Hepatocyte (in vitro differentiated cells): ENCODE measurements at regions not wholly inside any gene's neighbourhood (a gene's known extent, or its start where the extent isn't known, plus 50 kb on each side); places are given as distances from the start of the nearest gene placed in this dataset.

Experiments
- DNase-seq: peaks from one replicate; pipeline ENCODE4 v3.0.0-alpha.2; 2016; ENCODE audit warnings: low spot score
- H2AFZ ChIP-seq: fragments of 200-600 bp; sonication (generic); 2 replicates; pipeline ENCODE4 v1.6.0; 2016; ENCODE audit warnings: antibody characterized with exemption, mild to moderate bottlenecking
- H3K27ac ChIP-seq: fragments of 200-600 bp; sonication (generic); 2 replicates; pipeline ENCODE4 v1.5.1; 2016; ENCODE audit warnings: mild to moderate bottlenecking
- H3K27me3 ChIP-seq: fragments of 200-600 bp; sonication (generic); 2 replicates; pipeline ENCODE4 v1.6.1; 2016
- H3K36me3 ChIP-seq: fragments of 200-600 bp; sonication (generic); replicated peaks from 2 replicates; pipeline ENCODE4 v1.5.1; 2016; ENCODE audit warnings: low read depth; ENCODE audit not compliant: insufficient read depth
- H3K4me1 ChIP-seq: fragments of 200-600 bp; sonication (generic); 2 replicates; pipeline ENCODE4 v1.5.1; 2016; ENCODE audit warnings: mild to moderate bottlenecking, moderate library complexity; ENCODE audit not compliant: insufficient read depth
- H3K4me2 ChIP-seq: fragments of 200-600 bp; sonication (generic); 2 replicates; pipeline ENCODE4 v1.6.0; 2016
- H3K4me3 ChIP-seq: fragments of 200-600 bp; sonication (generic); 2 replicates; pipeline ENCODE4 v1.5.1; 2016; ENCODE audit warnings: mild to moderate bottlenecking
- H3K79me2 ChIP-seq: fragments of 200-600 bp; sonication (generic); 2 replicates; pipeline ENCODE4 v1.6.0; 2017; ENCODE audit warnings: mild to moderate bottlenecking
- H3K9me2 ChIP-seq: fragments of 200-600 bp; sonication (generic); replicated peaks from 2 replicates; pipeline ENCODE4 v1.6.0; 2017; ENCODE audit warnings: mild to moderate bottlenecking; ENCODE audit not compliant: insufficient read depth
- H3K9me3 ChIP-seq: fragments of 200-600 bp; sonication (generic); 2 replicates; pipeline ENCODE4 v1.5.1; 2016; ENCODE audit warnings: low read depth, mild to moderate bottlenecking
- H4K20me1 ChIP-seq: fragments of 200-600 bp; sonication (generic); 2 replicates; pipeline ENCODE4 v1.6.0; 2016; ENCODE audit warnings: mild to moderate bottlenecking; ENCODE audit not compliant: insufficient read depth, poor library complexity, severe bottlenecking
- CTCF ChIP-seq: fragments of 200-600 bp; sonication (generic); IDR thresholded peaks from 2 replicates; pipeline ENCODE4 v1.5.1; 2016; ENCODE audit warnings: antibody characterized with exemption, mild to moderate bottlenecking; ENCODE audit not compliant: poor library complexity
- EZH2 ChIP-seq: fragments of 200-600 bp; sonication (generic); IDR thresholded peaks from 2 replicates; pipeline ENCODE4 v1.6.1; 2016; ENCODE audit warnings: antibody characterized with exemption, mild to moderate bottlenecking, borderline replicate concordance
- EZH2phosphoT487 ChIP-seq: fragments of 200-600 bp; sonication (generic); IDR thresholded peaks from one replicate; pipeline ENCODE4 v1.6.1; 2018; ENCODE audit warnings: antibody characterized with exemption, mild to moderate bottlenecking, low read depth, moderate library complexity; ENCODE audit not compliant: unreplicated experiment, severe bottlenecking
- WGBS: methylation state at CpG from one replicate; pipeline ENCODE4 v1.1.6; 2016; ENCODE audit warnings: low lambda C conversion rate; ENCODE audit errors: missing lambda C conversion rate; 5-methylcytosine and 5-hydroxymethylcytosine counted together

GRCh38 chr1:78224246-78224785 lies 178.6 kb downstream of the GIPC2 start:
- Histone ChIP-seq H3K4me2 (no peak overlapping the region), H3K9me3 (no peaks in the 10 kb centered on the region), H3K9me2 (no peaks in the 10 kb centered on the region), H3K27me3 (no peaks in the 10 kb centered on the region), H4K20me1 (no peaks in the 10 kb centered on the region), H3K27ac (no peak overlapping the region), H3K4me3 (no peak overlapping the region), H3K79me2 (no peaks in the 10 kb centered on the region), H2AFZ (no peak overlapping the region), H3K4me1 (no peaks in the 10 kb centered on the region), H3K36me3 (no peaks in the 10 kb centered on the region)
- no peak for DNase-seq
- TF ChIP-seq CTCF: no peak
- no peak for TF ChIP-seq EZH2phosphoT487
- TF ChIP-seq EZH2: no peak

- DNase-seq: no peak
- H3K36me3 ChIP-seq: no peaks in the 10 kb centered on the region
- TF ChIP-seq EZH2 (no peak), EZH2phosphoT487 (no peak), CTCF (no peak)
- no peak overlapping the region for H3K4me3 ChIP-seq
- H3K27ac ChIP-seq: no peak overlapping the region
- no peaks in the 10 kb centered on the region for H3K79me2 ChIP-seq
- no peaks in the 10 kb centered on the region for H3K4me1 ChIP-seq
- no peaks in the 10 kb centered on the region for H3K9me2 ChIP-seq
- no peaks in the 10 kb centered on the region for H3K27me3 ChIP-seq
- H4K20me1 ChIP-seq: no peaks in the 10 kb centered on the region
- H2AFZ ChIP-seq: no peak overlapping the region
- no peaks in the 10 kb centered on the region for H3K9me3 ChIP-seq
- H3K4me2 ChIP-seq: no peak overlapping the region
- 49% methylated on average over 3 of the region's 3 CpGs for WGBS
Measured at GRCh38 chr1:78224861-78225552, 179.2 kb downstream of the GIPC2 start.

GRCh38 chr1:78226784-78227183 lies 181.0 kb downstream of the GIPC2 start:
- H3K27me3 ChIP-seq: no peaks in the 10 kb centered on the region
- no peak overlapping the region for H3K27ac ChIP-seq
- H3K9me3 ChIP-seq: no peaks in the 10 kb centered on the region
- H3K4me2 ChIP-seq: no peak overlapping the region
- WGBS: 94% methylated on average over 3 of the region's 3 CpGs
- no peaks in the 10 kb centered on the region for H3K36me3 ChIP-seq
- TF ChIP-seq EZH2phosphoT487 (no peak), EZH2 (no peak), CTCF (no peak)
- no peak overlapping the region for H3K4me3 ChIP-seq
- no peaks in the 10 kb centered on the region for H3K9me2 ChIP-seq
- DNase-seq: no peak
- H2AFZ ChIP-seq: no peak overlapping the region
- no peaks in the 10 kb centered on the region for H3K79me2 ChIP-seq
- no peaks in the 10 kb centered on the region for H3K4me1 ChIP-seq
- H4K20me1 ChIP-seq: no peaks in the 10 kb centered on the region
